CD4-positive, alpha-beta T cell (primary cell): ENCODE measurements at regions not wholly inside any gene's neighbourhood (a gene's known extent, or its start where the extent isn't known, plus 50 kb on each side); places are given as distances from the start of the nearest gene placed in this dataset.
"Not testable (repeated sequence)": the region's sequence is repeated elsewhere in the genome, so short reads cannot be mapped to it uniquely, and the experiment has no call there.

Experiments
- ATAC-seq: fragments of 200-7000 bp; cut with Tn5 transposase; one replicate; pipeline ENCODE4 v1.10.0; 2022; ENCODE audit warnings: mild to moderate bottlenecking; ENCODE audit not compliant: poor library complexity
- CTCF ChIA-PET: fragments of 350-600 bp; sonication (Branson Sonifier 250); formaldehyde crosslinking; loops from one replicate; lab custom pipeline; 2021; ENCODE audit warnings: antibody characterized with exemption, inconsistent platforms; lab: Charles Lee
- POLR2A ChIA-PET: fragments of 350-600 bp; sonication (Branson Sonifier 250); formaldehyde crosslinking; loops from one replicate; lab custom pipeline; 2021; ENCODE audit warnings: antibody characterized with exemption, inconsistent platforms; lab: Charles Lee
- DNase-seq, 14 experiments: peaks; one replicate each; pipeline ENCODE4 v3.0.0-alpha.2; 2013 to 2020; ENCODE audit warnings: mixed read lengths in 2 of 14
- H3K27ac ChIP-seq, 2 donors: one replicate each; pipeline versions ENCODE4 v1.5.1 to v1.7.0; 2013; ENCODE audit warnings: low read length in 2 of 2, low read depth in 1 of 2, mild to moderate bottlenecking in 1 of 2
- H3K27me3 ChIP-seq, 2 experiments: 1 replicate in 1 of 2; 2 replicates in 1 of 2; pipeline versions ENCODE4 v1.6.1 to v1.7.0; 2013; ENCODE audit warnings: low read length in 2 of 2, control low read depth in 1 of 2, mild to moderate bottlenecking in 1 of 2, moderate library complexity in 1 of 2; ENCODE audit not compliant: insufficient read depth in 2 of 2, control insufficient read depth in 1 of 2
- H3K36me3 ChIP-seq: one replicate; pipeline ENCODE4 v1.6.1; 2013; ENCODE audit warnings: low read length, control low read depth; ENCODE audit not compliant: insufficient read depth
- H3K4me1 ChIP-seq: one replicate; pipeline ENCODE4 v1.6.1; 2013; ENCODE audit warnings: low read length, control low read depth; ENCODE audit not compliant: insufficient read depth
- H3K4me3 ChIP-seq: one replicate; pipeline ENCODE4 v1.5.1; 2013; ENCODE audit warnings: mild to moderate bottlenecking, low read length, moderate library complexity
- H3K9me3 ChIP-seq, 2 experiments: 1 replicate in 1 of 2; 2 replicates in 1 of 2; pipeline versions ENCODE4 v1.6.1 to v1.7.0; 2013; ENCODE audit warnings: low read length in 2 of 2, mild to moderate bottlenecking in 2 of 2, control low read depth in 1 of 2, moderate library complexity in 1 of 2; ENCODE audit not compliant: control insufficient read depth in 1 of 2, insufficient read depth in 1 of 2
- H3K27ac Mint-ChIP-seq: one replicate; pipeline ENCODE4 v1.8.0; 2020; ENCODE audit warnings: mixed read lengths
- H3K27me3 Mint-ChIP-seq: one replicate; pipeline ENCODE4 v1.8.0; 2021; ENCODE audit warnings: mixed read lengths
- H3K36me3 Mint-ChIP-seq: one replicate; pipeline ENCODE4 v1.8.0; 2021; ENCODE audit warnings: low read depth, mixed read lengths
- H3K4me1 Mint-ChIP-seq: one replicate; pipeline ENCODE4 v1.8.0; 2021; ENCODE audit warnings: low read depth, mixed read lengths
- H3K4me3 Mint-ChIP-seq: one replicate; pipeline ENCODE4 v1.8.0; 2020; ENCODE audit warnings: mild to moderate bottlenecking, mixed read lengths
- H3K9me3 Mint-ChIP-seq: one replicate; pipeline ENCODE4 v1.8.0; 2020; ENCODE audit warnings: mixed read lengths
- intact Hi-C, 2 experiments: fragments of 100-400 bp; cut with DNase I in 1 of 2; cut with micrococcal nuclease in 1 of 2; formaldehyde crosslinking; loops; one replicate each; pipeline versions ENCODE4 v1.15.1 to v1.9.0; 2023 to 2025; cut with DNase I, micrococcal nuclease
- TF ChIP-seq, protein P1 (sequence below): fragments of 200-600 bp; IDR thresholded peaks from one replicate; pipeline ENCODE4 v1.8.0; 2022; ENCODE audit warnings: antibody characterized with exemption, mild to moderate bottlenecking

DNA sequence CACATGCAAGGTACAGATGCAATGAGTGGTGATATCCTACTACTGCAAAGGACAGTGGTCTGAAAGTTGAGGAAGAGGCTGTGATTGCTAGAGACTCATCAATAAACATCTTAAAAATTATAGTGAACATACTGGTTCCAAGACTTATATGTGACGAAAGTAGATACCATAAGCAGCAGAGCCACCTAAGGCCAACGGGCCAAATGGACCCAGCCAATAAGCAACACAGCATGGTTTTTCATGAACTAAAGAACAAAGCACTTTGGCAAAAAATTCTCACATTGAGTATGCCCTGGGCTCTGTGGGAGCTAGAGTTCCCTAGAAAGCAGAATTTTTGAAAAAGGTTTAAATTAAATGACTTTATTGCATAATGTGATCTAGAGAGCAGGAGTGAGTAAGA is 272.1 kb downstream of the SI start:
- TF ChIP-seq, protein P1, sequence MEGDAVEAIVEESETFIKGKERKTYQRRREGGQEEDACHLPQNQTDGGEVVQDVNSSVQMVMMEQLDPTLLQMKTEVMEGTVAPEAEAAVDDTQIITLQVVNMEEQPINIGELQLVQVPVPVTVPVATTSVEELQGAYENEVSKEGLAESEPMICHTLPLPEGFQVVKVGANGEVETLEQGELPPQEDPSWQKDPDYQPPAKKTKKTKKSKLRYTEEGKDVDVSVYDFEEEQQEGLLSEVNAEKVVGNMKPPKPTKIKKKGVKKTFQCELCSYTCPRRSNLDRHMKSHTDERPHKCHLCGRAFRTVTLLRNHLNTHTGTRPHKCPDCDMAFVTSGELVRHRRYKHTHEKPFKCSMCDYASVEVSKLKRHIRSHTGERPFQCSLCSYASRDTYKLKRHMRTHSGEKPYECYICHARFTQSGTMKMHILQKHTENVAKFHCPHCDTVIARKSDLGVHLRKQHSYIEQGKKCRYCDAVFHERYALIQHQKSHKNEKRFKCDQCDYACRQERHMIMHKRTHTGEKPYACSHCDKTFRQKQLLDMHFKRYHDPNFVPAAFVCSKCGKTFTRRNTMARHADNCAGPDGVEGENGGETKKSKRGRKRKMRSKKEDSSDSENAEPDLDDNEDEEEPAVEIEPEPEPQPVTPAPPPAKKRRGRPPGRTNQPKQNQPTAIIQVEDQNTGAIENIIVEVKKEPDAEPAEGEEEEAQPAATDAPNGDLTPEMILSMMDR: no peak
- no peak overlapping the region for H3K27ac ChIP-seq
- intact Hi-C loops: no loop called here
- H3K27me3 ChIP-seq: no peaks in the 10 kb centered on the region
- H3K4me3 ChIP-seq: no peak overlapping the region
- POLR2A ChIA-PET: no interaction called here
- Mint-ChIP-seq H3K27me3 (no peaks in the 10 kb centered on the region), H3K27ac (no peak overlapping the region), H3K4me1 (no peaks in the 10 kb centered on the region), H3K9me3 (peaks cover 13% of the 10 kb centered on the region), H3K4me3 (no peak overlapping the region), H3K36me3 (no peaks in the 10 kb centered on the region)
- no peaks in the 10 kb centered on the region for H3K36me3 ChIP-seq
- ATAC-seq (no peak), DNase-seq (no peak)
- no peaks in the 10 kb centered on the region for H3K4me1 ChIP-seq
- CTCF ChIA-PET: no interaction called here
- no peaks in the 10 kb centered on the region for H3K9me3 ChIP-seq

DNA sequence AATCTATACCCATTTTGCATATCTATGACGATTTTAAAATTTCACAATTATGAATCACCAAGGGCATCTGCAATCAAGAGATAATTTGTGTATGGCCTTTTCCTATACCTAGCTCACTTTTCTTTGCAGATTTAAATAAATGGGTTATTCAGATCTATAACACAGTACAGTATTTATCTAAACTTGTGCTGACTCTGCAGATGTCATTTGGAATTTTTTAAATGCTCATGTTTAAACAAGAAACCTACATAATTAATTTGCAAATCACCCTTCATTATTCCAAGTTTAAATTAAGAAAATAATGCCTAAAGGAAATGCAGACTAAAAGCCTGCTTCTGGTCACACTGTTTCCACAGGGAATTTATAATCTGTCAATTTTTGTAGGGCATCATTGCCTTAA is 284.2 kb downstream of the SI start:
- no peak overlapping the region for H3K27ac Mint-ChIP-seq
- ATAC-seq: no peak
- Histone ChIP-seq H3K36me3 (no peaks in the 10 kb centered on the region), H3K4me1 (no peaks in the 10 kb centered on the region), H3K4me3 (no peak overlapping the region), H3K27me3 (no peaks in the 10 kb centered on the region), H3K9me3 (no peaks in the 10 kb centered on the region), H3K27ac (no peak overlapping the region)
- H3K27me3 Mint-ChIP-seq: no peaks in the 10 kb centered on the region
- intact Hi-C loops: no loop called here
- TF ChIP-seq, protein P1: no peak
- ChIA-PET POLR2A (no interaction called here), CTCF (no interaction called here)
- no peak overlapping the region for H3K4me3 Mint-ChIP-seq
- H3K9me3 Mint-ChIP-seq: peaks cover 5% of the 10 kb centered on the region
- H3K36me3 Mint-ChIP-seq: no peaks in the 10 kb centered on the region
- DNase-seq: no peak
- H3K4me1 Mint-ChIP-seq: no peaks in the 10 kb centered on the region

DNA sequence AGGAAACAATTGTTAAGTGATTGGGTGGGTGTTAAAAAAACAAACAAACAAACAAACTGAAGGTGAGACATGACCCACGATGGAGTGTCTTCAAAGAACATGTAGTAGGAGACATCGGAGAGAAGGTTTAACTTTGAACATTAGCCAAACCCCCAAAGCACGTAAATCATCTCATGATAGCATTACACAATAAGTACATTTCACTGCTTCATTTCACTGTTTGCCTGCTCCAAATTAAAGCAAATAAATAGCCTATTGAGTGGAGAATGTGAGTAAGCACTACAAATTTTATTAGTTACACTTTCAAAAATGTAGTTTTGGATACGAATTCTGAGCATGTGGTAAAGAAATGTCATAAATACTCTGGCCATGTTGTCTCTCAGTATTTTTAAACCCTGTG is 287.0 kb downstream of the SI start:
- Mint-ChIP-seq H3K4me1 (no peaks in the 10 kb centered on the region), H3K9me3 (peaks cover 2% of the 10 kb centered on the region), H3K36me3 (no peaks in the 10 kb centered on the region), H3K27me3 (no peaks in the 10 kb centered on the region), H3K27ac (no peak overlapping the region), H3K4me3 (no peak overlapping the region)
- TF ChIP-seq, protein P1: no peak
- H3K27me3 ChIP-seq: no peaks in the 10 kb centered on the region
- H3K4me1 ChIP-seq: no peaks in the 10 kb centered on the region
- intact Hi-C loops: no loop called here
- DNase-seq (no peak), ATAC-seq (no peak)
- H3K36me3 ChIP-seq: no peaks in the 10 kb centered on the region
- H3K27ac ChIP-seq: no peak overlapping the region
- CTCF ChIA-PET: no interaction called here
- H3K4me3 ChIP-seq: no peak overlapping the region
- POLR2A ChIA-PET: no interaction called here
- peaks cover 0 to 6% of the 10 kb centered on the region in 2 experiments for H3K9me3 ChIP-seq

DNA sequence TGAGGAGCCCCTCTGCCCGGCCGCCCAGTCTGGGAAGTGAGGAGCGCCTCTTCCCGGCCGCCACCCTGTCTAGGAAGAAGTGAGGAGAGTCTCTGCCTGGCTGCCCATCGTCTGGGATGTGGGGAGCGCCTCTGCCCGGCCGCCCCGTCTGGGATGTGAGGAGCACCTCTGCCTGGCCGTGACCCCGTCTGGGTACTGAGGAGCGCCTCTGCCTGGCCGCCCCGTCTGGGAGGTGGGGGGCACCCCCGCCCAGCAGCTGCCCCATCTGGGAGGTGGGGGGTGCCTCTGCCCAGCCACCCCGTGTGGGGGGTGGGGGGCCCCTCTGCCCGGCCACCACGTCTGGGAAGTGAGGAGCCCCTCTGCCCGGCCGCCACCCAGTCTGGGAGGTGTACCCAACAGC is 293.9 kb downstream of the SI start:
- not testable (repeated sequence) for H3K9me3 Mint-ChIP-seq

More for the DNA sequence above, 293.9 kb downstream of the SI start:
- intact Hi-C loops, H3K36me3 ChIP-seq, H3K27me3 Mint-ChIP-seq, POLR2A ChIA-PET, H3K4me3 ChIP-seq, H3K27ac ChIP-seq, H3K27me3 ChIP-seq, H3K27ac Mint-ChIP-seq, H3K4me1 Mint-ChIP-seq, H3K4me1 ChIP-seq, ATAC-seq, H3K4me3 Mint-ChIP-seq, CTCF ChIA-PET, H3K36me3 Mint-ChIP-seq, DNase-seq: not testable (repeated sequence)
- peaks cover 0 to 17% of the 10 kb centered on the region in 2 experiments for H3K9me3 ChIP-seq
